K562 (cell line): ENCODE measurements at regions not wholly inside any gene's neighbourhood (a gene's known extent, or its start where the extent isn't known, plus 50 kb on each side); places are given as distances from the start of the nearest gene placed in this dataset.

Experiments
- ATAC-seq: fragments of 200-7000 bp; cut with Tn5 transposase; 3 replicates; pipeline ENCODE4 v1.9.1; 2020; ENCODE audit warnings: moderate library complexity
- BruUV-seq: library from RNA; stranded (reverse); fragments of 400-500 nt; replicated peaks from 2 replicates; lab custom pipeline; 2021; lab: Mats Ljungman, UMichigan
- CTCF ChIA-PET: fragments of 300-600 bp; formaldehyde crosslinking; extraction: SDS; loops from one replicate; lab custom pipeline; 2021; ENCODE audit warnings: low intra/inter-chr PET ratio; lab: Yijun Ruan, JAX
- POLR2A ChIA-PET: fragments of 300-600, 350-650 bp; sonication (Branson Sonifier 250); formaldehyde crosslinking; extraction: SDS; loops from one replicate; lab custom pipeline; 2021; ENCODE audit warnings: antibody characterized with exemption, inconsistent platforms; lab: Yijun Ruan, JAX
- DNase-seq, 4 experiments: peaks; one replicate each; pipeline versions ENCODE4 v3.0.0 to v3.0.0-alpha.2; 2011 to 2018; ENCODE audit warnings: low spot score in 3 of 4, mixed read lengths in 3 of 4; ENCODE audit errors: extremely low read depth in 1 of 4
- FAIRE-seq: peaks from 2 replicates; lab custom pipeline; 2011; peaks lifted over from hg19 to GRCh38; lab: Jason Lieb, UNC
- H2AFZ ChIP-seq: 2 replicates; pipeline ENCODE4 v1.6.0; 2011; ENCODE audit warnings: low read depth, low read length, control low read depth, inconsistent platforms
- H3K27ac ChIP-seq: fragments of 200-600 bp; 3 replicates; pipeline ENCODE4 v1.8.0; 2011; ENCODE audit warnings: low read depth, mild to moderate bottlenecking, control low read depth, inconsistent platforms, low read length, moderate library complexity, mixed read lengths; ENCODE audit errors: extremely low read depth
- H3K27me3 ChIP-seq, 2 experiments: fragments of 300-600 bp in 1 of 2; 2 replicates in 1 of 2; 3 replicates in 1 of 2; pipeline versions ENCODE4 v1.6.0 to v1.8.0; 2011; ENCODE audit warnings: inconsistent platforms in 2 of 2, low read length in 2 of 2, mild to moderate bottlenecking in 1 of 2, mixed read lengths in 1 of 2, moderate library complexity in 1 of 2; ENCODE audit not compliant: control insufficient read depth in 2 of 2, insufficient read depth in 2 of 2
- H3K36me3 ChIP-seq: fragments of 300-600 bp; 3 replicates; pipeline ENCODE4 v1.8.0; 2011; ENCODE audit warnings: mild to moderate bottlenecking, low read length, inconsistent platforms; ENCODE audit not compliant: control insufficient read depth, insufficient read depth
- H3K4me1 ChIP-seq, 2 experiments: fragments of 200-600 bp in 1 of 2; replicated peaks in 1 of 2; 2 replicates in 1 of 2; 3 replicates in 1 of 2; pipeline versions ENCODE4 v1.5.1 to v1.8.0; 2011; ENCODE audit warnings: inconsistent platforms in 2 of 2, low read length in 2 of 2, mild to moderate bottlenecking in 1 of 2, mixed read lengths in 1 of 2, moderate library complexity in 1 of 2; ENCODE audit not compliant: control insufficient read depth in 2 of 2, insufficient read depth in 2 of 2
- H3K4me2 ChIP-seq: 2 replicates; pipeline ENCODE4 v1.6.1; 2011; ENCODE audit warnings: low read length, control low read depth, inconsistent platforms, mixed read lengths; ENCODE audit not compliant: insufficient read depth
- H3K4me3 ChIP-seq: fragments of 200-600 bp; sonication (generic), shearing (Covaris generic); 2 replicates; pipeline ENCODE4 v1.5.1; 2016; ENCODE audit warnings: control low read depth, inconsistent platforms
- H3K79me2 ChIP-seq: fragments of 200-600 bp; 3 replicates; pipeline ENCODE4 v1.8.0; 2011; ENCODE audit warnings: low read length, inconsistent platforms; ENCODE audit not compliant: control insufficient read depth, insufficient read depth
- H3K9ac ChIP-seq, 2 experiments: 2 replicates each; pipeline versions ENCODE4 v1.6.0 to v1.6.1; 2011; ENCODE audit warnings: low read depth in 2 of 2, low read length in 2 of 2, control low read depth in 1 of 2, inconsistent platforms in 1 of 2, mild to moderate bottlenecking in 1 of 2, mixed read lengths in 1 of 2; ENCODE audit not compliant: insufficient read depth in 1 of 2
- H3K9me1 ChIP-seq: one replicate; pipeline ENCODE4 v1.6.0; 2011; ENCODE audit warnings: inconsistent platforms, mild to moderate bottlenecking, low read length, moderate library complexity; ENCODE audit not compliant: control insufficient read depth, insufficient read depth
- H3K9me3 ChIP-seq: replicated peaks from 2 replicates; pipeline ENCODE4 v1.5.1; 2011; ENCODE audit warnings: low read depth, low read length, inconsistent platforms; ENCODE audit not compliant: control insufficient read depth, insufficient read depth
- H4K20me1 ChIP-seq: replicated peaks from 2 replicates; pipeline ENCODE4 v1.6.1; 2011; ENCODE audit warnings: low read length, inconsistent platforms, mixed read lengths; ENCODE audit not compliant: control insufficient read depth, insufficient read depth
- CCAR2 ChIP-seq: fragments of 200-400 bp; formaldehyde crosslinking; IDR thresholded peaks from 2 replicates; pipeline ENCODE4 v1.6.1; 2017; ENCODE audit warnings: mild to moderate bottlenecking, low read depth, low read length
- MEF2A ChIP-seq: IDR thresholded peaks from 2 replicates; pipeline ENCODE4 v1.6.1; 2011; ENCODE audit warnings: low read depth, mild to moderate bottlenecking, low read length, moderate library complexity; ENCODE audit not compliant: control insufficient read depth
- NFIC ChIP-seq: fragments of 450-650 bp; IDR thresholded peaks from 2 replicates; pipeline ENCODE4 v1.6.1; 2017; ENCODE audit warnings: mild to moderate bottlenecking, inconsistent platforms
- PHB2 ChIP-seq: fragments of 450-650 bp; IDR thresholded peaks from 2 replicates; pipeline ENCODE4 v1.6.1; 2017; ENCODE audit warnings: low read depth
- POLR2G ChIP-seq: fragments of 200-400 bp; formaldehyde crosslinking; IDR thresholded peaks from 2 replicates; pipeline ENCODE4 v1.6.1; 2017; ENCODE audit warnings: low read depth, mild to moderate bottlenecking, antibody characterized with exemption, low read length, moderate library complexity
- ZNF124 ChIP-seq: sonication (generic); formaldehyde crosslinking; IDR thresholded peaks from 2 replicates; pipeline ENCODE4 v1.8.1; 2022; ENCODE audit warnings: missing genetic modification reagents
- WGBS: fragments of 100-300 bp; shearing (Covaris generic); methylation state at CpG from one replicate; pipeline ENCODE4 v1.1.6; 2016; ENCODE audit warnings: low coverage, mixed read lengths; ENCODE audit not compliant: insufficient coverage; ENCODE audit errors: missing lambda C conversion rate; 5-methylcytosine and 5-hydroxymethylcytosine counted together
- in situ Hi-C: fragments of 300-500 bp; cut with MboI; formaldehyde crosslinking; loops from 4 replicates; pipeline ENCODE4 v1.15.0; 2018; ENCODE audit warnings: inconsistent platforms, mixed read lengths
- intact Hi-C: fragments of 100-400 bp; cut with micrococcal nuclease; formaldehyde crosslinking; loops from 2 replicates; pipeline ENCODE4 v1.14.2; 2022
- TF ChIP-seq, protein P1 (sequence below): fragments of 450-650 bp; IDR thresholded peaks from 2 replicates; pipeline ENCODE4 v1.6.1; 2018; ENCODE audit warnings: mild to moderate bottlenecking, low read depth; ENCODE audit not compliant: partially characterized antibody
- TF ChIP-seq, protein P2 (sequence below): sonication (generic); formaldehyde crosslinking; IDR thresholded peaks from 2 replicates; pipeline ENCODE4 v1.5.0; 2020; ENCODE audit warnings: missing genetic modification reagents
- TF ChIP-seq, protein P3 (sequence below), 2 experiments: fragments of 450-650 bp in 1 of 2; sonication (generic) in 1 of 2; formaldehyde crosslinking; conservative IDR thresholded peaks; 2 replicates each; pipeline versions ENCODE4 v1.4.0 to v1.8.1; 2020 to 2022; ENCODE audit warnings: mild to moderate bottlenecking in 1 of 2, missing genetic modification reagents in 1 of 2
- TF ChIP-seq, protein P4 (sequence below): sonication (generic); formaldehyde crosslinking; IDR thresholded peaks from 2 replicates; pipeline ENCODE4 v1.8.0; 2022; ENCODE audit warnings: mild to moderate bottlenecking, missing genetic modification reagents, borderline replicate concordance

DNA sequence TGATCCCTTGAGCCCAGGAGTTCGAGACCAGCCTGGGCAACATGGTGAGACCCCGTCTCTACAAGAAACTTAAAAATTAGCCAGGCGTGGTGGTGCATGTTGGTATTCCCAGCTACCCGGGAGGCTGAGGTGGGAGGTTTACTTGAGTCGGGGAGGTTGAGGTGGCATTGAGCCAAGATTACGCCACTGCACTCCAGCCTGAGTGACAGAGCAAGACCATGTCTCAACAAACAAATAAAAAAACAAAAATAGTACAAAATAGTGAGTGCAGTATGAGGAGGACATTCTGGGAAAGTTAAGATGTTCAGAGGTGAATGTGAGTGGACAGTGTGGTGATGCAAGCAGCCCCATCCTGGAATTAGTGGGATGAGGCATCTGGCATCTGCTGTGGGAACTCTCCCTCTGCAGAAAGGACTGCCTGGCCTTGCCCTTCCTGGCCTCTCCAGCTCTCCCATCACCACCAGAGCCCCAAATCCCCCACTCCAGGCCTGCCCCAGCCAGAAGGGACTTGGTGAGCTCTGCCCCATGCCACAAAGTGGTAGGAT is 96.6 kb upstream of the PARD3 start:
- H4K20me1 ChIP-seq = no peaks in the 10 kb centered on the region
- H3K4me3 ChIP-seq = no peak overlapping the region
- H3K36me3 ChIP-seq = no peaks in the 10 kb centered on the region
- no peaks in the 10 kb centered on the region for H3K4me1 ChIP-seq
- DNase-seq (no peak), FAIRE-seq (no peak), ATAC-seq (no peak)
- no peak overlapping the region for H3K9ac ChIP-seq
- ChIA-PET POLR2A (interaction anchor here (0.6 kb wide), 1 partner anchor 314 kb away, joined by 3 read pairs; no protein-coding TSS in a partner anchor), CTCF (no interaction called here)
- H3K27me3 ChIP-seq = peaks cover 15 to 18% of the 10 kb centered on the region in 2 experiments; a peak in 4 of 5 replicates
- H3K9me3 ChIP-seq = no peaks in the 10 kb centered on the region
- H3K9me1 ChIP-seq = no peaks in the 10 kb centered on the region
- no peak overlapping the region for H3K27ac ChIP-seq
- 3% methylated on average over 6 of the region's 6 CpGs for WGBS
- in situ Hi-C loops (no loop called here), intact Hi-C loops (no loop called here)
- no TSS peak for BruUV-seq
- TF ChIP-seq POLR2G = no peak
- peak; percentile 70 for TF ChIP-seq NFIC
- TF ChIP-seq CCAR2 = no peak
- no peaks in the 10 kb centered on the region for H3K79me2 ChIP-seq
- H2AFZ ChIP-seq = no peak overlapping the region
- no peak overlapping the region for H3K4me2 ChIP-seq

DNA sequence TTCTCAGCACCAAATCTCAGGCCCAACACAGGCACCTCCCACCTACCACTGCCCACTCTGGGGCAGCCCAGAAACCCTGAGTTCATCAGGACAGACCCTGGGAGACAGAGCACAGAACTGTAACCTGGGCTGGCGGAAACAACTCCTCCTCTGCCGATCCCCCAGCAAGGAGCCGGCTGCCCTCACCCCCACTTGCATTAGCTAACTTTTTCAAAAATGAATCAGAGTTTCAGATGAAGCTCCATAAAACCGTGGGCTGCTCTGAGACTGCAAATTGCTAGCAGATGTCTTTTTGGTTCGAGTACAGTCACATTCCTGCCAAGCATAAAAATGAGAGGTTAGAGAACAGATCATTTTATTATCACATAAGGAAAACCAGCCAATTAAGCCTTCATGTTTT is 93.4 kb upstream of the PARD3 start:
- Histone ChIP-seq H3K36me3 (no peaks in the 10 kb centered on the region), H3K9me1 (no peaks in the 10 kb centered on the region), H3K27me3 (peaks cover 22 to 29% of the 10 kb centered on the region in 2 experiments; a peak in 4 of 5 replicates), H4K20me1 (no peaks in the 10 kb centered on the region), H2AFZ (no peak overlapping the region), H3K27ac (no peak overlapping the region), H3K9me3 (no peaks in the 10 kb centered on the region), H3K79me2 (no peaks in the 10 kb centered on the region), H3K9ac (no peak overlapping the region), H3K4me1 (no peaks in the 10 kb centered on the region), H3K4me2 (no peak overlapping the region), H3K4me3 (no peak overlapping the region)
- FAIRE-seq (no peak), DNase-seq (no peak), ATAC-seq (no peak)
- no TSS peak for BruUV-seq
- intact Hi-C loops = no loop called here
- ChIA-PET POLR2A (interaction anchor here (0.5 to 1.6 kb wide), 4 partner anchors 9 to 991 kb away, joined by 3 to 4 read pairs (median 4); no protein-coding TSS in a partner anchor), CTCF (no interaction called here)
- 0% methylated on average over 5 of the region's 5 CpGs for WGBS
- in situ Hi-C loops = no loop called here
- TF ChIP-seq, protein P1, sequence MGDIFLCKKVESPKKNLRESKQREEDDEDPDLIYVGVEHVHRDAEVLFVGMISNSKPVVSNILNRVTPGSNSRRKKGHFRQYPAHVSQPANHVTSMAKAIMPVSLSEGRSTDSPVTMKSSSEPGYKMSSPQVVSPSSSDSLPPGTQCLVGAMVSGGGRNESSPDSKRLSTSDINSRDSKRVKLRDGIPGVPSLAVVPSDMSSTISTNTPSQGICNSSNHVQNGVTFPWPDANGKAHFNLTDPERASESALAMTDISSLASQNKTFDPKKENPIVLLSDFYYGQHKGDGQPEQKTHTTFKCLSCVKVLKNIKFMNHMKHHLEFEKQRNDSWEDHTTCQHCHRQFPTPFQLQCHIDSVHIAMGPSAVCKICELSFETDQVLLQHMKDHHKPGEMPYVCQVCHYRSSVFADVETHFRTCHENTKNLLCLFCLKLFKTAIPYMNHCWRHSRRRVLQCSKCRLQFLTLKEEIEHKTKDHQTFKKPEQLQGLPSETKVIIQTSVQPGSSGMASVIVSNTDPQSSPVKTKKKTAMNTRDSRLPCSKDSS = no peak
- TF ChIP-seq MEF2A (no peak), ZNF124 (CRISPR knock-in tag) (no peak), PHB2 (no peak)
- TF ChIP-seq, protein P2, sequence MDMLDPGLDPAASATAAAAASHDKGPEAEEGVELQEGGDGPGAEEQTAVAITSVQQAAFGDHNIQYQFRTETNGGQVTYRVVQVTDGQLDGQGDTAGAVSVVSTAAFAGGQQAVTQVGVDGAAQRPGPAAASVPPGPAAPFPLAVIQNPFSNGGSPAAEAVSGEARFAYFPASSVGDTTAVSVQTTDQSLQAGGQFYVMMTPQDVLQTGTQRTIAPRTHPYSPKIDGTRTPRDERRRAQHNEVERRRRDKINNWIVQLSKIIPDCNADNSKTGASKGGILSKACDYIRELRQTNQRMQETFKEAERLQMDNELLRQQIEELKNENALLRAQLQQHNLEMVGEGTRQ (CRISPR knock-in tag) = no peak
- TF ChIP-seq, protein P3, sequence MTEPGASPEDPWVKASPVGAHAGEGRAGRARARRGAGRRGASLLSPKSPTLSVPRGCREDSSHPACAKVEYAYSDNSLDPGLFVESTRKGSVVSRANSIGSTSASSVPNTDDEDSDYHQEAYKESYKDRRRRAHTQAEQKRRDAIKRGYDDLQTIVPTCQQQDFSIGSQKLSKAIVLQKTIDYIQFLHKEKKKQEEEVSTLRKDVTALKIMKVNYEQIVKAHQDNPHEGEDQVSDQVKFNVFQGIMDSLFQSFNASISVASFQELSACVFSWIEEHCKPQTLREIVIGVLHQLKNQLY (CRISPR knock-in tag; conservative IDR thresholded peaks at IDR 0.05) = no peak
- TF ChIP-seq, protein P4, sequence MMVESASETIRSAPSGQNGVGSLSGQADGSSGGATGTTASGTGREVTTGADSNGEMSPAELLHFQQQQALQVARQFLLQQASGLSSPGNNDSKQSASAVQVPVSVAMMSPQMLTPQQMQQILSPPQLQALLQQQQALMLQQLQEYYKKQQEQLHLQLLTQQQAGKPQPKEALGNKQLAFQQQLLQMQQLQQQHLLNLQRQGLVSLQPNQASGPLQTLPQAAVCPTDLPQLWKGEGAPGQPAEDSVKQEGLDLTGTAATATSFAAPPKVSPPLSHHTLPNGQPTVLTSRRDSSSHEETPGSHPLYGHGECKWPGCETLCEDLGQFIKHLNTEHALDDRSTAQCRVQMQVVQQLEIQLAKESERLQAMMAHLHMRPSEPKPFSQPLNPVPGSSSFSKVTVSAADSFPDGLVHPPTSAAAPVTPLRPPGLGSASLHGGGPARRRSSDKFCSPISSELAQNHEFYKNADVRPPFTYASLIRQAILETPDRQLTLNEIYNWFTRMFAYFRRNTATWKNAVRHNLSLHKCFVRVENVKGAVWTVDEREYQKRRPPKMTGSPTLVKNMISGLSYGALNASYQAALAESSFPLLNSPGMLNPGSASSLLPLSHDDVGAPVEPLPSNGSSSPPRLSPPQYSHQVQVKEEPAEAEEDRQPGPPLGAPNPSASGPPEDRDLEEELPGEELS (CRISPR knock-in tag) = no peak
